B cell (primary cell): ENCODE measurements at regions not wholly inside any gene's neighbourhood (a gene's known extent, or its start where the extent isn't known, plus 50 kb on each side); places are given as distances from the start of the nearest gene placed in this dataset.

ENCODE experiments used
- ATAC-seq: fragments of 200-7000 bp; cut with Tn5 transposase; one replicate; pipeline ENCODE4 v1.10.0; 2021; ENCODE audit warnings: low read depth, mild to moderate bottlenecking, moderate number of reproducible peaks, moderate library complexity
- CTCF ChIA-PET: fragments of 350-600 bp; sonication (Branson Sonifier 250); formaldehyde crosslinking; loops from one replicate; lab custom pipeline; 2021; ENCODE audit warnings: antibody characterized with exemption, inconsistent platforms; lab: Charles Lee
- POLR2A ChIA-PET: fragments of 350-600 bp; sonication (Branson Sonifier 250); formaldehyde crosslinking; loops from one replicate; lab custom pipeline; 2021; ENCODE audit warnings: antibody characterized with exemption; lab: Charles Lee
- DNase-seq: peaks from one replicate; pipeline ENCODE4 v3.0.0; 2013
- H2AFZ ChIP-seq: 2 replicates; pipeline ENCODE4 v1.6.1; 2012; ENCODE audit warnings: mild to moderate bottlenecking, low read depth, low read length; ENCODE audit not compliant: insufficient read depth, poor library complexity, severe bottlenecking
- H3K27ac ChIP-seq, 2 donors: 1 replicate in 1 of 2; 2 replicates in 1 of 2; pipeline ENCODE4 v1.5.1; 2012 to 2013; ENCODE audit warnings: low read length in 2 of 2, mild to moderate bottlenecking in 2 of 2, moderate library complexity in 1 of 2
- H3K27me3 ChIP-seq, 4 experiments: fragments of 200-600 bp in 1 of 4; sonication (generic) in 1 of 4; replicated peaks in 1 of 4; 1 replicate in 2 of 4; 2 replicates in 2 of 4; pipeline versions ENCODE4 v1.6.1 to v1.7.0; 2013 to 2016; ENCODE audit warnings: low read length in 3 of 4, mild to moderate bottlenecking in 2 of 4, mixed read lengths in 1 of 4, moderate library complexity in 1 of 4; ENCODE audit not compliant: insufficient read depth in 4 of 4, control insufficient read depth in 3 of 4; ENCODE audit errors: control extremely low read depth in 1 of 4
- H3K36me3 ChIP-seq, 2 experiments: replicated peaks in 1 of 2; 1 replicate in 1 of 2; 2 replicates in 1 of 2; pipeline versions ENCODE4 v1.6.1 to v1.7.1; 2013; ENCODE audit warnings: low read length in 1 of 2; ENCODE audit not compliant: insufficient read depth in 2 of 2, control insufficient read depth in 1 of 2; ENCODE audit errors: control extremely low read depth in 1 of 2, extremely low read depth in 1 of 2
- H3K4me1 ChIP-seq, 2 donors: fragments of 200-600 bp in 1 of 2; sonication (generic) in 1 of 2; 1 replicate in 1 of 2; 2 replicates in 1 of 2; pipeline versions ENCODE4 v1.5.1 to v1.6.1; 2013 to 2017; ENCODE audit warnings: low read length in 2 of 2; ENCODE audit not compliant: control insufficient read depth in 2 of 2, insufficient read depth in 2 of 2
- H3K4me2 ChIP-seq: replicated peaks from 2 replicates; pipeline ENCODE3; 2012; ENCODE audit warnings: mild to moderate bottlenecking, low read depth, low read length; ENCODE audit not compliant: poor library complexity, severe bottlenecking
- H3K4me3 ChIP-seq, 5 experiments: fragments of 200-600 bp in 1 of 5; sonication (generic) in 1 of 5; 1 replicate in 3 of 5; 2 replicates in 2 of 5; pipeline versions ENCODE4 v1.5.1 to v1.7.0; 2011 to 2016; ENCODE audit warnings: low read length in 4 of 5, mild to moderate bottlenecking in 4 of 5, low read depth in 2 of 5, control low read depth in 1 of 5, moderate library complexity in 1 of 5; ENCODE audit not compliant: insufficient read depth in 1 of 5; ENCODE audit errors: control extremely low read depth in 1 of 5, extremely low read depth in 1 of 5
- H3K79me2 ChIP-seq: fragments of 200-600 bp; sonication (generic); one replicate; pipeline ENCODE4 v1.6.0; 2016; ENCODE audit warnings: low read length; ENCODE audit not compliant: control insufficient read depth, insufficient read depth
- H3K9ac ChIP-seq: fragments of 200-600 bp; sonication (generic); 2 replicates; pipeline ENCODE4 v1.6.1; 2017; ENCODE audit warnings: mild to moderate bottlenecking, low read length, moderate library complexity
- H3K9me3 ChIP-seq, 3 donors: one replicate each; pipeline versions ENCODE4 v1.6.1 to v1.7.1; 2013; ENCODE audit warnings: low read length in 2 of 3; ENCODE audit not compliant: control insufficient read depth in 2 of 3, insufficient read depth in 1 of 3; ENCODE audit errors: control extremely low read depth in 1 of 3
- H4K20me1 ChIP-seq: 2 replicates; pipeline ENCODE4 v1.6.0; 2012; ENCODE audit warnings: mild to moderate bottlenecking, low read length; ENCODE audit not compliant: insufficient read depth, control insufficient read depth, poor library complexity, severe bottlenecking
- H3K27ac Mint-ChIP-seq: one replicate; pipeline ENCODE4 v1.8.0; 2021; ENCODE audit warnings: mixed read lengths
- H3K27me3 Mint-ChIP-seq: one replicate; pipeline ENCODE4 v1.8.0; 2021; ENCODE audit warnings: mixed read lengths
- H3K4me1 Mint-ChIP-seq: one replicate; pipeline ENCODE4 v1.8.0; 2021; ENCODE audit warnings: mixed read lengths
- H3K4me3 Mint-ChIP-seq: one replicate; pipeline ENCODE4 v1.8.0; 2021; ENCODE audit warnings: mixed read lengths
- H3K9me3 Mint-ChIP-seq: one replicate; pipeline ENCODE4 v1.8.0; 2022; ENCODE audit warnings: mixed read lengths; ENCODE audit not compliant: insufficient read depth
- CTCF ChIP-seq: fragments of 200-600 bp; IDR thresholded peaks from one replicate; pipeline ENCODE4 v1.8.0; 2022; ENCODE audit warnings: antibody characterized with exemption, mild to moderate bottlenecking
- EZH2 ChIP-seq: IDR thresholded peaks from 2 replicates; pipeline ENCODE4 v1.6.1; 2012; ENCODE audit warnings: borderline replicate concordance, low read depth, mild to moderate bottlenecking, moderate library complexity, low read length; ENCODE audit not compliant: insufficient read depth, poor library complexity, severe bottlenecking
- WGBS: methylation state at CpG from one replicate; pipeline ENCODE4 v1.1.5; 2013; ENCODE audit warnings: missing lambda C conversion rate; ENCODE audit not compliant: insufficient coverage; 5-methylcytosine and 5-hydroxymethylcytosine counted together
- intact Hi-C: fragments of 100-400 bp; cut with micrococcal nuclease; formaldehyde crosslinking; loops from one replicate; pipeline ENCODE4 v1.10.0; 2022

DNA sequence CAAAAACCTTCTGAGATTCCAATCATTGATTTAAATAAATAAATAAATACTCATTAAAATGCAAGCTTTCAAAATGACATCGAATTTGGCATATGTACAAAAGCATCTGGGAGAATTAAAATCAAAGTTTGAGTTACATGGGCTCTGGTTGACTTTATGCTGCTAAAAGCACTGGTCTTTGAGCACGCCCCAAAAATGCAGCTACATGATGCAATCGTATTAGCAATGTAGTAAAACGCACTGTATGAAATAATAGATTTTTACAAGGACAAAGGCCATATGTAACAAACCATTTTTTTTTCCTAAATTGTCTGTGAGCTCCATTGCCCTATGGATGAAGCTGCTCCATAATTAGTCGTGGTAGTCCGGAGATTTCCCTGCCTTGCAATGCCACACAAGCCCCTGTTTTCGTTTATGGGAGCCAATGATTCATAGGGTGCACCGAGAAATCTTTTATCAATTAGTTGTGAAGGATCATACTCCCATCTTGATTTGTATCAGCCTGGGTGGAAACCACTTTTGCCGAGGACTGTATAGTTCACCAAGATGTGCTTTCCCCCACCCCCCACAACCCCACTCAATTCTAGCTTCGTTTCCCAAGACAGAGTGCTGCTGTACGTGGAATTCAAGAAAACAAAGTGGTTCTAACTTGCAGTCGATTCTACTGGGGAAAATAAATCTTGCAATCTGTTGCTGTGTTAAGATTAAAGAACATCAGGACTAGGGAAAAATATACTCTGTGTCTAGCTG is 268.4 kb downstream of the IRS1 start:
- peaks cover 2% of the 10 kb centered on the region for H3K9me3 Mint-ChIP-seq
- no peak for DNase-seq
- Histone ChIP-seq H3K9me3 (no peaks in the 10 kb centered on the region), H3K9ac (no peak overlapping the region), H3K27ac (no peak overlapping the region), H3K36me3 (no peaks in the 10 kb centered on the region), H3K4me1 (no peaks in the 10 kb centered on the region), H3K4me3 (no peak overlapping the region), H3K27me3 (peaks cover 0 to 3% (median 0%) of the 10 kb centered on the region in 4 experiments), H2AFZ (no peak overlapping the region), H3K4me2 (no peak overlapping the region), H4K20me1 (no peaks in the 10 kb centered on the region), H3K79me2 (no peaks in the 10 kb centered on the region)
- H3K27ac Mint-ChIP-seq = no peak overlapping the region
- POLR2A ChIA-PET = no interaction called here
- intact Hi-C loops = no loop called here
- peaks cover 3% of the 10 kb centered on the region for H3K27me3 Mint-ChIP-seq
- H3K4me1 Mint-ChIP-seq = no peaks in the 10 kb centered on the region
- CTCF ChIA-PET = no interaction called here
- TF ChIP-seq CTCF (no peak), EZH2 (no peak)
- WGBS = 95% methylated on average over 3 of the region's 12 CpGs
- no peak for ATAC-seq
- no peak overlapping the region for H3K4me3 Mint-ChIP-seq

- ATAC-seq = no peak
- Histone ChIP-seq H3K9me3 (no peaks in the 10 kb centered on the region), H4K20me1 (no peaks in the 10 kb centered on the region), H3K27ac (no peak overlapping the region), H3K4me2 (no peak overlapping the region), H3K4me3 (no peak overlapping the region), H3K79me2 (no peaks in the 10 kb centered on the region), H3K36me3 (no peaks in the 10 kb centered on the region), H3K27me3 (no peaks in the 10 kb centered on the region), H2AFZ (no peak overlapping the region), H3K4me1 (no peaks in the 10 kb centered on the region), H3K9ac (no peak overlapping the region)
- no peak overlapping the region for H3K4me3 Mint-ChIP-seq
- no CpG with 5 or more reads among the region's 2 CpGs for WGBS
- ChIA-PET CTCF (interaction anchor here (0.7 kb wide), 2 partner anchors 25 to 93 kb away, joined by 3 read pairs; no protein-coding TSS in a partner anchor), POLR2A (no interaction called here)
- intact Hi-C loops = no loop called here
- DNase-seq = no peak
- H3K27me3 Mint-ChIP-seq = no peaks in the 10 kb centered on the region
- H3K27ac Mint-ChIP-seq = no peak overlapping the region
- TF ChIP-seq EZH2 = no peak
- TF ChIP-seq CTCF = no peak
- no peaks in the 10 kb centered on the region for H3K4me1 Mint-ChIP-seq
- peaks cover 2% of the 10 kb centered on the region for H3K9me3 Mint-ChIP-seq
Observed at GRCh38 chr2:226529556-226529955, 270.1 kb downstream of the IRS1 start.
